ENCODE measurements at regions not wholly inside any gene's neighbourhood (a gene's known extent, or its start where the extent isn't known, plus 50 kb on each side); places are given as distances from the start of the nearest gene placed in this dataset.

DNA sequence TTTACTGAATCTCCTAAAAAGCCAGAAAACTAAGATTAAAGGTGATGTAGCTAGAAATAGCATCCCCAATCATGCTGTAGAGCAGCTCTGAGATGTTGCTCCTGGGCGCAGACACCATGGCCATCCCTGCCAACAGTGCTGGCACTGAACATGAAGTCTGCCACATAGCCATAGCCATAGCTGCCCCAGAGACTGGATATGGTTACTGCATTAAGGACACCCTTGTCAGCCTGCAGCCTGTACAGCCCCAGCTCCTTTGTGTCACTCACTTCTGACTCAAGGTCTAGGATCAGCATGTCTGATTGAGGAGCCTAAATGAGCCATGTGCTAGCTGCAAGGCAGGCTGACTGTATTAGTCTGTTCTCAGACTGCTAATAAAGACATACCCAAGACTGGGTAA lies 284.6 kb downstream of the RPS24 start:
- TF ChIP-seq, protein P1, sequence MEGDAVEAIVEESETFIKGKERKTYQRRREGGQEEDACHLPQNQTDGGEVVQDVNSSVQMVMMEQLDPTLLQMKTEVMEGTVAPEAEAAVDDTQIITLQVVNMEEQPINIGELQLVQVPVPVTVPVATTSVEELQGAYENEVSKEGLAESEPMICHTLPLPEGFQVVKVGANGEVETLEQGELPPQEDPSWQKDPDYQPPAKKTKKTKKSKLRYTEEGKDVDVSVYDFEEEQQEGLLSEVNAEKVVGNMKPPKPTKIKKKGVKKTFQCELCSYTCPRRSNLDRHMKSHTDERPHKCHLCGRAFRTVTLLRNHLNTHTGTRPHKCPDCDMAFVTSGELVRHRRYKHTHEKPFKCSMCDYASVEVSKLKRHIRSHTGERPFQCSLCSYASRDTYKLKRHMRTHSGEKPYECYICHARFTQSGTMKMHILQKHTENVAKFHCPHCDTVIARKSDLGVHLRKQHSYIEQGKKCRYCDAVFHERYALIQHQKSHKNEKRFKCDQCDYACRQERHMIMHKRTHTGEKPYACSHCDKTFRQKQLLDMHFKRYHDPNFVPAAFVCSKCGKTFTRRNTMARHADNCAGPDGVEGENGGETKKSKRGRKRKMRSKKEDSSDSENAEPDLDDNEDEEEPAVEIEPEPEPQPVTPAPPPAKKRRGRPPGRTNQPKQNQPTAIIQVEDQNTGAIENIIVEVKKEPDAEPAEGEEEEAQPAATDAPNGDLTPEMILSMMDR (IDR thresholded peaks at IDR 0.05): no peak
- TF ChIP-seq ZFX (IDR thresholded peaks at IDR 0.05; ENCODE audit: borderline replicate concordance): no peak

Data from 22Rv1 (cell line).